ENCODE measurements at regions not wholly inside any gene's neighbourhood (a gene's known extent, or its start where the extent isn't known, plus 50 kb on each side); places are given as distances from the start of the nearest gene placed in this dataset.
"Not testable (repeated sequence)": the region's sequence is repeated elsewhere in the genome, so short reads cannot be mapped to it uniquely, and the experiment has no call there.

DNA sequence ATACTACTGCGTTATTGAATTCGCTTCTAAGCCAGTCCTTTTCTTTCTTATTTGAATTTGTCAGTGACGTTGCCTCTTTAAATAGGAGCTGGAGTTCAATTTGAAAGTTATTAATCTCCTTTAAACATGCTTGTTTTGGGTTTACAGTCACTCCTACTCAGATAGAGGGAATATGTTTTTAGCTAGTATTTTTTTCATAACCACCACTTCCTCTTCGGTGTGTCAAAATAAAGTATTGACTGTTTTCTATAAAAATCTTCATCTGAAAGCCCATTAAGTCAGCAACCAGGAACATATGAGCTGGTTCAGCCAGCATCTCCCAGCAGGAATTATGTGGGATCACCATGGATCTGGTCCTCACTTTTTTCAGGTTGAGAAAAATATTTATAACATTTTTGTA is 772.9 kb downstream of the DIPK2A start:
- Histone ChIP-seq H3K4me1 (ENCODE audit: control insufficient read depth, extremely low read depth, insufficient read depth, low read length) (no peaks in the 10 kb centered on the region), H4K20me1 (ENCODE audit: control insufficient read depth, extremely low read depth, insufficient read depth, low read length) (no peaks in the 10 kb centered on the region), H3K4me3 (ENCODE audit: control insufficient read depth in 2 of 3, extremely low read depth in 1 of 3, insufficient read depth in 2 of 3, low read depth in 1 of 3, low read length in 3 of 3) (no peak overlapping the region), H3K79me2 (ENCODE audit: control insufficient read depth, insufficient read depth, low read length) (no peaks in the 10 kb centered on the region), H2AFZ (ENCODE audit: control insufficient read depth, low read length) (no peak overlapping the region), H3K27ac (ENCODE audit: control insufficient read depth, insufficient read depth, low read length) (no peak overlapping the region), H3K9me3 (ENCODE audit: control insufficient read depth, low read depth, low read length) (no peaks in the 10 kb centered on the region), H3K9me1 (ENCODE audit: control insufficient read depth, extremely low read depth, insufficient read depth, low read length) (no peaks in the 10 kb centered on the region), H3K36me3 (ENCODE audit: control insufficient read depth in 2 of 2, extremely low read depth in 1 of 2, insufficient read depth in 2 of 2, low read length in 2 of 2) (no peaks in the 10 kb centered on the region), H3K4me2 (ENCODE audit: control insufficient read depth, extremely low read depth, insufficient read depth, low read depth, low read length) (no peak overlapping the region), H3K9ac (ENCODE audit: control insufficient read depth, extremely low read depth, insufficient read depth, low read length) (no peak overlapping the region), H3K27me3 (ENCODE audit: control insufficient read depth, extremely low read depth, insufficient read depth, low read length) (no peaks in the 10 kb centered on the region)
- FAIRE-seq (no peak), DNase-seq (ENCODE audit: low read depth, low spot score) (no peak)
- TF ChIP-seq, protein P1, sequence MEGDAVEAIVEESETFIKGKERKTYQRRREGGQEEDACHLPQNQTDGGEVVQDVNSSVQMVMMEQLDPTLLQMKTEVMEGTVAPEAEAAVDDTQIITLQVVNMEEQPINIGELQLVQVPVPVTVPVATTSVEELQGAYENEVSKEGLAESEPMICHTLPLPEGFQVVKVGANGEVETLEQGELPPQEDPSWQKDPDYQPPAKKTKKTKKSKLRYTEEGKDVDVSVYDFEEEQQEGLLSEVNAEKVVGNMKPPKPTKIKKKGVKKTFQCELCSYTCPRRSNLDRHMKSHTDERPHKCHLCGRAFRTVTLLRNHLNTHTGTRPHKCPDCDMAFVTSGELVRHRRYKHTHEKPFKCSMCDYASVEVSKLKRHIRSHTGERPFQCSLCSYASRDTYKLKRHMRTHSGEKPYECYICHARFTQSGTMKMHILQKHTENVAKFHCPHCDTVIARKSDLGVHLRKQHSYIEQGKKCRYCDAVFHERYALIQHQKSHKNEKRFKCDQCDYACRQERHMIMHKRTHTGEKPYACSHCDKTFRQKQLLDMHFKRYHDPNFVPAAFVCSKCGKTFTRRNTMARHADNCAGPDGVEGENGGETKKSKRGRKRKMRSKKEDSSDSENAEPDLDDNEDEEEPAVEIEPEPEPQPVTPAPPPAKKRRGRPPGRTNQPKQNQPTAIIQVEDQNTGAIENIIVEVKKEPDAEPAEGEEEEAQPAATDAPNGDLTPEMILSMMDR (optimal IDR thresholded peaks at IDR 0.05 in 1 of 3, IDR thresholded peaks at IDR 0.05 in 1 of 3, conservative IDR thresholded peaks at IDR 0.05 in 1 of 3; ENCODE audit: extremely low read depth in 1 of 3, insufficient read depth in 2 of 3, low read length in 3 of 3) = no peak
- no peak for TF ChIP-seq EZH2 (IDR thresholded peaks at IDR 0.05; ENCODE audit: low read length)
- dilution Hi-C loops (cut with MboI; ENCODE audit: extremely low pct_ligation_motif_present, low sequenced_read_pairs) = no loop called here

DNA sequence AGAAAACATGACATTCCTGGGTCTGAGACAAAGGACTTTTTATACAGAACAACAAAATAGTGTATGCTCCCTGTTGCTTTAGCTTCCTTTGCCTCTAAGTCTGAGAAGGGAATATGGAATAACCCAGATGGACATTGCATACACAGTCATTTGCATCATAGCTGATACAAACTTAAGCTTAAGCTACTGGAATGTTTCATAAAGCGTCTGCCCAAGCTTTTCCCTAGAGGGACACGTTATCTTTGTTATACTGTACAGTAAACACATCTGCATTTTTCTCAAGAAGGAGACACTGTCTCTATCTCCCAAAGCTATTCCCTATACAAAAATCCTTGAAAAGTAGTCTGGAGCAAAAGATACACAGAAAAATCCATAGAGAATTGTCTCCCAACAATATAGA is 775.0 kb downstream of the DIPK2A start:
- no peak overlapping the region for H2AFZ ChIP-seq (ENCODE audit: control insufficient read depth, low read length)
- H3K79me2 ChIP-seq (ENCODE audit: control insufficient read depth, insufficient read depth, low read length) = no peaks in the 10 kb centered on the region
- no peak for TF ChIP-seq EZH2 (IDR thresholded peaks at IDR 0.05; ENCODE audit: low read length)
- TF ChIP-seq, protein P1 (optimal IDR thresholded peaks at IDR 0.05 in 1 of 3, IDR thresholded peaks at IDR 0.05 in 1 of 3, conservative IDR thresholded peaks at IDR 0.05 in 1 of 3; ENCODE audit: extremely low read depth in 1 of 3, insufficient read depth in 2 of 3, low read length in 3 of 3) = no peak
- dilution Hi-C loops (cut with MboI; ENCODE audit: extremely low pct_ligation_motif_present, low sequenced_read_pairs) = no loop called here
- H3K4me2 ChIP-seq (ENCODE audit: control insufficient read depth, extremely low read depth, insufficient read depth, low read depth, low read length) = no peak overlapping the region
- DNase-seq (ENCODE audit: low read depth, low spot score) (no peak), FAIRE-seq (no peak)
- no peaks in the 10 kb centered on the region for H3K9me3 ChIP-seq (ENCODE audit: control insufficient read depth, low read depth, low read length)
- no peaks in the 10 kb centered on the region for H3K36me3 ChIP-seq (ENCODE audit: control insufficient read depth in 2 of 2, extremely low read depth in 1 of 2, insufficient read depth in 2 of 2, low read length in 2 of 2)
- H4K20me1 ChIP-seq (ENCODE audit: control insufficient read depth, extremely low read depth, insufficient read depth, low read length) = no peaks in the 10 kb centered on the region
- no peaks in the 10 kb centered on the region for H3K27me3 ChIP-seq (ENCODE audit: control insufficient read depth, extremely low read depth, insufficient read depth, low read length)
- H3K4me3 ChIP-seq (ENCODE audit: control insufficient read depth in 2 of 3, extremely low read depth in 1 of 3, insufficient read depth in 2 of 3, low read depth in 1 of 3, low read length in 3 of 3) = no peak overlapping the region
- H3K9ac ChIP-seq (ENCODE audit: control insufficient read depth, extremely low read depth, insufficient read depth, low read length) = no peak overlapping the region
- no peak overlapping the region for H3K27ac ChIP-seq (ENCODE audit: control insufficient read depth, insufficient read depth, low read length)
- no peaks in the 10 kb centered on the region for H3K9me1 ChIP-seq (ENCODE audit: control insufficient read depth, extremely low read depth, insufficient read depth, low read length)
- H3K4me1 ChIP-seq (ENCODE audit: control insufficient read depth, extremely low read depth, insufficient read depth, low read length) = no peaks in the 10 kb centered on the region

DNA sequence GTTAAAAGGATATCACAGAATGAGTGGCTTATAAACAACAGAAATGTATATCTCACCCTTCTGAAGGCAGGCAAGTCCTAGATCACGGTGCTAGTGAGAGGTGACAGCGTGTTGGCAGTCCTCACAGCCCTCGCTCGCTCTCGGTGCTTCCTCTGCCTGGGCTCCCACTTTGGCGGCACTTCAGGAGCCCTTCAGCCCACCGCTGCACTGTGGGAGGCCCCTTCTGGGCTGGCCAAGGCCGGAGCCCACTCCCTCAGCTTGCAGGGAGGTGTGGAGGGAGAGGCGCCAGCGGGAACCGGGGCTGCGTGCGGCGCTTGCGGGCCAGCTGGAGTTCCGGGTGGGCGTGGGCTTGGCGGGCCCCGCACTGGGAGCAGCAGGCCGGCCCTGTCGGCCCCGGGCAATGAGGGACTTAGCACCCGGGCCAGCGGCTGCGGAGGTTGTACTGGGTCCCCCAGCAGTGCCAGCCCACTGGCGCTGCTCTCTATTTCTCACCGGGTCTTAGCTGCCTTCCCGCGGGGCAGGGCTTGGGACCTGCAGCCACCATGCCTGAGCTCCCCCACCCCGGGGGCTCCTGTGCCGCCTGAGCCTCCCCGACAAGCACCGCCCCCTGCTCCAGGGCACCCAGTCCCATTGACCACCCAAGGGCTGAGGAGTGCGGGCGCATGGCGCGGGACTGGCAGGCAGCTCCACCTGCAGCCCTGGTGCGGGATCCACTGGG is 778.1 kb downstream of the DIPK2A start:
- dilution Hi-C loops (cut with MboI; ENCODE audit: extremely low pct_ligation_motif_present, low sequenced_read_pairs); H3K4me2 ChIP-seq (ENCODE audit: control insufficient read depth, extremely low read depth, insufficient read depth, low read depth, low read length); H3K9me1 ChIP-seq (ENCODE audit: control insufficient read depth, extremely low read depth, insufficient read depth, low read length); H3K4me1 ChIP-seq (ENCODE audit: control insufficient read depth, extremely low read depth, insufficient read depth, low read length); FAIRE-seq; H3K9ac ChIP-seq (ENCODE audit: control insufficient read depth, extremely low read depth, insufficient read depth, low read length); H3K79me2 ChIP-seq (ENCODE audit: control insufficient read depth, insufficient read depth, low read length); DNase-seq (ENCODE audit: low read depth, low spot score); H3K27ac ChIP-seq (ENCODE audit: control insufficient read depth, insufficient read depth, low read length); H3K27me3 ChIP-seq (ENCODE audit: control insufficient read depth, extremely low read depth, insufficient read depth, low read length); H2AFZ ChIP-seq (ENCODE audit: control insufficient read depth, low read length); H4K20me1 ChIP-seq (ENCODE audit: control insufficient read depth, extremely low read depth, insufficient read depth, low read length); H3K36me3 ChIP-seq (ENCODE audit: control insufficient read depth in 2 of 2, extremely low read depth in 1 of 2, insufficient read depth in 2 of 2, low read length in 2 of 2); H3K9me3 ChIP-seq (ENCODE audit: control insufficient read depth, low read depth, low read length); H3K4me3 ChIP-seq (ENCODE audit: control insufficient read depth in 2 of 3, extremely low read depth in 1 of 3, insufficient read depth in 2 of 3, low read depth in 1 of 3, low read length in 3 of 3): not testable (repeated sequence)
